GM21423 (cell line): ENCODE measurements at regions not wholly inside any gene's neighbourhood (a gene's known extent, or its start where the extent isn't known, plus 50 kb on each side); places are given as distances from the start of the nearest gene placed in this dataset.

Source experiments
- ATAC-seq: cut with Tn5 transposase; IDR thresholded peaks from one replicate; pipeline ENCODE4 v1.9.1; 2021; ENCODE audit warnings: mild to moderate bottlenecking, moderate library complexity; ENCODE audit not compliant: unreplicated experiment

DNA sequence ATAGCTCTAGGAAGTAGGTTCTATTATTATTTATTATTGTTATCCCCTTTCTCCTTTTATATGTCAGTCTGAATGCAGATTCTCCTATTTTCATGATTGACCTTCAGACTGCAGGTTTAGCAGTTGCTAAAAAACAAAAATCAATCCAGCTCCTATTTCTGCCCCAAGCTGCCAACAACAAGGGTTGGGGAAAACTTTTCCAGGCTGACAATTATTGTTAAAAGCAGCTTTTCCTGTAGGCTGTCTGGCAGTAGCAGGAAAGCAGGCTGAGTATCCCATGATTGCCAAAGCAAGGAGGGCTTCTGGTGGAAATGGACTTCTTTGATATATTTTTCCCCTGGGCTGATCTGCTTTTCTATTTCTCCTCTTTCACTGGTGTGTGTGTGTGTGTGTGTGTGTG, 78.0 kb upstream of the CTLA4 start:
- no peak for ATAC-seq

DNA sequence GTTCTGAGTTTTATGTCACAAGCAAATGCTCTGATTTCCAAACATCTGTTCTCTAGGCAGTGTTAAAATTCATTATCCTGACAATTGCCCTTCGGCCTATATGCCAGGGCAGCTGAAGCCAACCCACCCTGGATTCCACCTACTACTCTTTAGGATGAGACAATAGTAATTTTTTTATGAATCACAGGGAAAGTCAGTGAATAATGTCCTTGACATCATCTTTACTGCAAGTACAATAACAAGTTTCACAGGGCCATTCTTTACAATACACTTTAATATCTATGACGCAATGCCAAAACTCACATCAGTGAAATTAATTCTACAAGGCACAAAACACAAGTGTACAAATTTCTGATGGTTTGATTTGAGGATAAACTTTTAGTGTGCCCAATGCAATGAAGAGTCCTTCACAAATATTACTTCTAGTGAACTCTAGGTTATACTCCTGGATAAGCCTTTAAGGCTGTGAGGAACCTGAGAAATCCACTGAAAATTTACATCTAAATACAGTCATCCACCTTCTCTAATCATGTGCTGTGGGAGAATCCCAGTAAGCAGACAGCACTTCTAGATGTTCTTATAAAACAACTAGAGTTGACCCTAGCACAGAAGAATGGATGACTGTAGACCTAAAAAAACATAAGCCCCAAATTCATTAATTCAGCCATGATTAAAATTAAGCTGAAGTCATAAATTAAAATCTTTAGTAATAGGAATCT, 77.3 kb upstream of the CTLA4 start:
- no peak for ATAC-seq

- ATAC-seq, result no peak
Measured at GRCh38 chr2:203796248-203797010, 71.1 kb upstream of the CTLA4 start.

- no peak for ATAC-seq
Measured at GRCh38 chr2:203797276-203797675, 70.3 kb upstream of the CTLA4 start.

- ATAC-seq, result no peak
Measured at GRCh38 chr2:203797712-203798111, 69.9 kb upstream of the CTLA4 start.

GRCh38 chr2:203798296-203799087, 69.1 kb upstream of the CTLA4 start:
- ATAC-seq, result no peak

GRCh38 chr2:203799908-203800307, 67.7 kb upstream of the CTLA4 start:
- ATAC-seq, result peak; percentile 91

DNA sequence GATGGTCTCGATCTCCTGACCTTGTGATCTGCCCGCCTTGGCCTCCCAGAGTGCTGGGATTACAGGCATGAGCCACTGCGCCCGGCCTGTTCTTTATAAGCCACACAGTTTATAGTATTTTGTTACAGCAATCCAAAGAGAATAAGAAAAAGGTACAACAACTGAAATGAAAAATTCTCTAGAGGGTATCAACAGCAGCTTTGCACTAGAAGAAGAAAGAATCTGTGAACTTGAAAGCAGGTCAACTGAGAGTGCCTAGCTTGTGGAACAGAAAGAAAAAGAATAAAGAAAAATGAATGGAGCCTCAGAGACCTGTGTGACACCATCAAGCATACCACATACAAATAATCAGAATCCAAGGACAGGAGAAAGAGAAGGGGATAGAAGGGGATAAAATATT, 66.8 kb upstream of the CTLA4 start:
- ATAC-seq, result no peak

GRCh38 chr2:203802342-203803052, 65.1 kb upstream of the CTLA4 start:
- no peak for ATAC-seq

- ATAC-seq, result no peak
Measured at GRCh38 chr2:203803053-203803429, 64.5 kb upstream of the CTLA4 start.

GRCh38 chr2:203804070-203804469, 63.5 kb upstream of the CTLA4 start:
- no peak for ATAC-seq

DNA sequence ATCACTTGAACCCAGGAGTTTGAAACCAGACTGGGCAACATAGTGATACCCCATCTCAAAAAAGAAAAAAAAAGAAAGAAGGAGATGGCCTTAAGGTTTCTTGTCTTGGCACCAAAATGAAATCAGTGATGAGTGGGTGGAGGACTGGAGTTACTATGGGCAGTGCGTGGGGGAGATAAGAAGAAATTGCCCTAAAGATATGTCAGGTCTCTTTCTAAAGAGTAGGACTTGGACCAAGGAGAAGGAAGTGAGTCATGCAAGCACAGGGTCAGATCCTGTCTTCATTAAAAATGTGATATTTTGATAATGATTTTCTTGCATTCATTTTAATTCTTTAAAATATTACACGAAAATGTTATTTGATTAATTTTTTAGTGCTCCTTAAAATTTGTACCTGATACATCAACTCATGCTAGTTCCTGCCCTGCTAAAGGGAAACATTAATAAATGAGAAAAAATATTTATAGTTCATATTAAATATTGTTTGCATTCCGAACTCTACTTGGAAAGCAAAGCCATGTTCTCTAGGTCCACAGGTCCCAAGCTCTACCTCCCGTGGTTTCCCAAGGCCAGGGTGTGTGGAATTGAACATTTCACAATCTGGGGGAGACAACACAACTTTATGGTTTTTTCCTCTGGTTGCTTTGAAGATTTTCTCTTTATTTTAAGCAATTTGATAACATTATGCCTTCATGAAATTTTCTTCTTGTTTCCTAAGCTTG, 62.6 kb upstream of the CTLA4 start:
- no peak for ATAC-seq

GRCh38 chr2:203805486-203805838, 62.1 kb upstream of the CTLA4 start:
- ATAC-seq, result no peak

- no peak for ATAC-seq
Measured at GRCh38 chr2:203806761-203807160, 60.8 kb upstream of the CTLA4 start.

GRCh38 chr2:203808046-203808750, 59.4 kb upstream of the CTLA4 start:
- ATAC-seq, result no peak

DNA sequence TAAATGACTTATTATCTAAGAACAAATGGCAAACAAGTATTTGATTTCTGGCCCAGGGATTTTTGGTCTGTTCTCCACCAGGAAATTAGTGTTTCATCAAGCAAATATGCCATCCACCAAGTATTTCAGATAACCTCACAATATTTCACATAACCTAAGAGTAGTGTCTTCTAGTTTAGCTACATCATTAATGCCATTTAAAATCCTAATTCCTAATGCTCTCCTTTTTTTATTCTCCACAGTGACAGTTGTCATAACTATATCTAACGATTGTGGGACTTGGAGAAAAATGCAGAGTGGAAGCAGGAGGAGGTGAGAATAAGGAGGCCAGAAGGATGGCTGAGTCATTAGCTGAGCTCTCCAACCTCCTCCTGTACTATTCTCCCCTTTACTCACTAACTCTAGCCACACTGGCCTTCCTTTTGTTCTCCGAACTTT, 58.5 kb upstream of the CTLA4 start:
- no peak for ATAC-seq

DNA sequence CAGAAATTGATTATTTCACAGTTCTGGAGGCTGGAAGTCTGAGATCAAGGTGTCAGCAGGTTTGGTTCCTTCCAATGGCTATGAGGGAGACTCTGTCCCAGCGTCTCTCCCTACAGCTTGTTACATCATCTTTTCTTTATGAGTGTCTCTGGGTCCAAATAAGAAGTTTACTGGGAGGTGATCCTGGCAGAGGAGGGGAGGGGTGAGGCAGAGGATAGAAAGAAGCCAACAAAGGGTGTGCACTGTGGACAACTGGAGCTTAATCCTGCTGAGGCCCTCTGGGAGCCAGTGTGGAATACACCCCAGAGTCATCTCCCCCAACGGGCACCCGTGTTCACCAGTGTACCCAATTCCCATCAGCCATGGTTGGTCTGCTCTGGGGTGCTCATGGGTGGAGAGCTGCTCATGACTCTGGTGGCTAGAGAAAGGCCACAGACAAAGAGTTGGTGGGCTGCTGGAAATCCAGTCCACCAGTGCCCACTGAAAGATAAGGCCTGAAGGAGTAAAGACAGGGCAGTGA, 57.5 kb upstream of the CTLA4 start:
- ATAC-seq, result no peak

GRCh38 chr2:203811491-203812221, 55.9 kb upstream of the CTLA4 start:
- peak; percentile 67 for ATAC-seq
